Hepatocyte (in vitro differentiated cells): ENCODE measurements at regions not wholly inside any gene's neighbourhood (a gene's known extent, or its start where the extent isn't known, plus 50 kb on each side); places are given as distances from the start of the nearest gene placed in this dataset.

ENCODE experiments used
- DNase-seq: peaks from one replicate; pipeline ENCODE4 v3.0.0-alpha.2; 2016; ENCODE audit warnings: low spot score
- H2AFZ ChIP-seq: fragments of 200-600 bp; sonication (generic); 2 replicates; pipeline ENCODE4 v1.6.0; 2016; ENCODE audit warnings: antibody characterized with exemption, mild to moderate bottlenecking
- H3K27ac ChIP-seq: fragments of 200-600 bp; sonication (generic); 2 replicates; pipeline ENCODE4 v1.5.1; 2016; ENCODE audit warnings: mild to moderate bottlenecking
- H3K27me3 ChIP-seq: fragments of 200-600 bp; sonication (generic); 2 replicates; pipeline ENCODE4 v1.6.1; 2016
- H3K36me3 ChIP-seq: fragments of 200-600 bp; sonication (generic); replicated peaks from 2 replicates; pipeline ENCODE4 v1.5.1; 2016; ENCODE audit warnings: low read depth; ENCODE audit not compliant: insufficient read depth
- H3K4me1 ChIP-seq: fragments of 200-600 bp; sonication (generic); 2 replicates; pipeline ENCODE4 v1.5.1; 2016; ENCODE audit warnings: mild to moderate bottlenecking, moderate library complexity; ENCODE audit not compliant: insufficient read depth
- H3K4me2 ChIP-seq: fragments of 200-600 bp; sonication (generic); 2 replicates; pipeline ENCODE4 v1.6.0; 2016
- H3K4me3 ChIP-seq: fragments of 200-600 bp; sonication (generic); 2 replicates; pipeline ENCODE4 v1.5.1; 2016; ENCODE audit warnings: mild to moderate bottlenecking
- H3K79me2 ChIP-seq: fragments of 200-600 bp; sonication (generic); 2 replicates; pipeline ENCODE4 v1.6.0; 2017; ENCODE audit warnings: mild to moderate bottlenecking
- H3K9me2 ChIP-seq: fragments of 200-600 bp; sonication (generic); replicated peaks from 2 replicates; pipeline ENCODE4 v1.6.0; 2017; ENCODE audit warnings: mild to moderate bottlenecking; ENCODE audit not compliant: insufficient read depth
- H3K9me3 ChIP-seq: fragments of 200-600 bp; sonication (generic); 2 replicates; pipeline ENCODE4 v1.5.1; 2016; ENCODE audit warnings: low read depth, mild to moderate bottlenecking
- H4K20me1 ChIP-seq: fragments of 200-600 bp; sonication (generic); 2 replicates; pipeline ENCODE4 v1.6.0; 2016; ENCODE audit warnings: mild to moderate bottlenecking; ENCODE audit not compliant: insufficient read depth, poor library complexity, severe bottlenecking
- EZH2 ChIP-seq: fragments of 200-600 bp; sonication (generic); IDR thresholded peaks from 2 replicates; pipeline ENCODE4 v1.6.1; 2016; ENCODE audit warnings: antibody characterized with exemption, mild to moderate bottlenecking, borderline replicate concordance
- EZH2phosphoT487 ChIP-seq: fragments of 200-600 bp; sonication (generic); IDR thresholded peaks from one replicate; pipeline ENCODE4 v1.6.1; 2018; ENCODE audit warnings: antibody characterized with exemption, mild to moderate bottlenecking, low read depth, moderate library complexity; ENCODE audit not compliant: unreplicated experiment, severe bottlenecking
- WGBS: methylation state at CpG from one replicate; pipeline ENCODE4 v1.1.6; 2016; ENCODE audit warnings: low lambda C conversion rate; ENCODE audit errors: missing lambda C conversion rate; 5-methylcytosine and 5-hydroxymethylcytosine counted together
- TF ChIP-seq, protein P1 (sequence below): fragments of 200-600 bp; sonication (generic); IDR thresholded peaks from 2 replicates; pipeline ENCODE4 v1.5.1; 2016; ENCODE audit warnings: antibody characterized with exemption, mild to moderate bottlenecking; ENCODE audit not compliant: poor library complexity

DNA sequence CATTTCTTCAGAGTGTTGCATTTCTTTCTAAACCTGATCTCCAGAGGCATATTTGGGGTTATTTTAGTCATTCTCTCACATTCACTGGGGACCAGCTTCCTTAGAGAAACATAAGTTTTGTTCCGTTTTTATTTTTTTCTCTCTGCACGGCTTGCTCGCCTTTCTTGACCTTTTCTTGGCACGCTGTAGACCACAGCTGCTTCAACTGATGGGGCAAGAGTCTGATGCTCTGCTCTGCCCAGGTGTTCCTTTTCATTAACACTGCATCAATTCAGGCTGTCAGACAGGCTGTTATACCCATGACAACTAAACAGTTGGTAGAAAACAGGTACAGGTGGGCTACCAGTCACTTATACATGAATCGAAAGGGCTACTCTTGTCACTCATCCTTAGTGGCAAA is 682.2 kb upstream of the DIAPH2 start:
- TF ChIP-seq EZH2phosphoT487, result no peak
- TF ChIP-seq, protein P1, sequence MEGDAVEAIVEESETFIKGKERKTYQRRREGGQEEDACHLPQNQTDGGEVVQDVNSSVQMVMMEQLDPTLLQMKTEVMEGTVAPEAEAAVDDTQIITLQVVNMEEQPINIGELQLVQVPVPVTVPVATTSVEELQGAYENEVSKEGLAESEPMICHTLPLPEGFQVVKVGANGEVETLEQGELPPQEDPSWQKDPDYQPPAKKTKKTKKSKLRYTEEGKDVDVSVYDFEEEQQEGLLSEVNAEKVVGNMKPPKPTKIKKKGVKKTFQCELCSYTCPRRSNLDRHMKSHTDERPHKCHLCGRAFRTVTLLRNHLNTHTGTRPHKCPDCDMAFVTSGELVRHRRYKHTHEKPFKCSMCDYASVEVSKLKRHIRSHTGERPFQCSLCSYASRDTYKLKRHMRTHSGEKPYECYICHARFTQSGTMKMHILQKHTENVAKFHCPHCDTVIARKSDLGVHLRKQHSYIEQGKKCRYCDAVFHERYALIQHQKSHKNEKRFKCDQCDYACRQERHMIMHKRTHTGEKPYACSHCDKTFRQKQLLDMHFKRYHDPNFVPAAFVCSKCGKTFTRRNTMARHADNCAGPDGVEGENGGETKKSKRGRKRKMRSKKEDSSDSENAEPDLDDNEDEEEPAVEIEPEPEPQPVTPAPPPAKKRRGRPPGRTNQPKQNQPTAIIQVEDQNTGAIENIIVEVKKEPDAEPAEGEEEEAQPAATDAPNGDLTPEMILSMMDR, result no peak
- no peak for TF ChIP-seq EZH2
- Histone ChIP-seq H3K9me2 (no peaks in the 10 kb centered on the region), H3K27me3 (no peaks in the 10 kb centered on the region), H4K20me1 (no peaks in the 10 kb centered on the region), H3K36me3 (no peaks in the 10 kb centered on the region), H3K4me1 (no peaks in the 10 kb centered on the region), H3K27ac (no peak overlapping the region), H3K4me3 (no peak overlapping the region), H3K4me2 (no peak overlapping the region), H3K9me3 (no peaks in the 10 kb centered on the region), H2AFZ (no peak overlapping the region), H3K79me2 (no peaks in the 10 kb centered on the region)
- no peak for DNase-seq
- WGBS, result 79% methylated on average over 5 of the region's 5 CpGs

DNA sequence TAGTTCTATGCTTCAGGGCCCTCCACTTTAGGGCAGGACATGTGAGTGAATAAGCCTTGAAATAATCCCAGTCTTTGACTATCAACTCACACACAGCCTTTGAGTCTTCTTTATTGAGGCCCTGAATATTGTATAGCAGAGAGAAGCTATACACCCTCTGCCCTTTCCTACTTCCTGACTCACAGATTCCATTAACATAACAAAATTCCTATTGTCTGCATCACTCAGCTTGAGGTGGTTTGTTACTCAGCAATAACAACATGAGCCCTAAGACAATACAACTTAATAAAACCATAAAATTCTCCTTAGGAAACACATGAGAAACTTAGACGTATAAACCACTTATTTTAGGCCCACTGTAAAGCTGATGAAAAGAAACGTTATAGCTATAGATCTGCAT is 680.3 kb upstream of the DIAPH2 start:
- H3K4me2 ChIP-seq, result no peak overlapping the region
- H3K4me3 ChIP-seq, result no peak overlapping the region
- 76% methylated on average over 2 of the region's 2 CpGs for WGBS

DNA sequence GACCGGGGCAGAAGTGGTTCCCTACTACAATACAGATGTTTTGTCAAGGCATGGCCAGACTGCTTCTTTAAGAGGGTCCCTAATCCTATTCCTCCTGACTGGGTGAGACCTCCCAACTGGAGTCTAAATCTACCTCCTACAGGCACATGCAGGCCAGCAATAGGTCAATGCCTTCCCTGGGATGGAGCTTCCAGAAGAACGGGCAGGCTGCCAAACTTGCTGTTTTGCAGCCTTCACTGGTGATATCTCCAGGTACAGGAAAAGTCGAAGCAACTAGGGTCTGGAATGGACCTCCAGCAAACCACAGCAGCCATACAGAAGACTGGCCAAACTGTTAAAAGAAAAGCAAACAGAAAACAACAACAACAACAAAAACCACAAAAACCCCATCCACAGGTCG is 678.4 kb upstream of the DIAPH2 start:
- Histone ChIP-seq H3K79me2 (no peaks in the 10 kb centered on the region), H4K20me1 (no peaks in the 10 kb centered on the region), H3K4me1 (no peaks in the 10 kb centered on the region), H3K27me3 (no peaks in the 10 kb centered on the region), H3K4me3 (no peak overlapping the region), H3K27ac (no peak overlapping the region), H2AFZ (no peak overlapping the region), H3K9me2 (no peaks in the 10 kb centered on the region), H3K36me3 (no peaks in the 10 kb centered on the region), H3K9me3 (no peaks in the 10 kb centered on the region), H3K4me2 (no peak overlapping the region)
- peak; percentile 7 for DNase-seq
- TF ChIP-seq EZH2 (no peak), EZH2phosphoT487 (no peak)
- TF ChIP-seq, protein P1, result no peak
- 82% methylated on average over 4 of the region's 4 CpGs for WGBS

More for the DNA sequence above, 680.3 kb upstream of the DIAPH2 start:
- Histone ChIP-seq H3K9me3 (no peaks in the 10 kb centered on the region), H3K9me2 (no peaks in the 10 kb centered on the region), H2AFZ (no peak overlapping the region), H3K27ac (no peak overlapping the region), H4K20me1 (no peaks in the 10 kb centered on the region), H3K36me3 (no peaks in the 10 kb centered on the region), H3K4me1 (no peaks in the 10 kb centered on the region), H3K27me3 (no peaks in the 10 kb centered on the region), H3K79me2 (no peaks in the 10 kb centered on the region)
- TF ChIP-seq EZH2phosphoT487 (no peak), EZH2 (no peak)
- TF ChIP-seq, protein P1, result no peak
- DNase-seq, result no peak

DNA sequence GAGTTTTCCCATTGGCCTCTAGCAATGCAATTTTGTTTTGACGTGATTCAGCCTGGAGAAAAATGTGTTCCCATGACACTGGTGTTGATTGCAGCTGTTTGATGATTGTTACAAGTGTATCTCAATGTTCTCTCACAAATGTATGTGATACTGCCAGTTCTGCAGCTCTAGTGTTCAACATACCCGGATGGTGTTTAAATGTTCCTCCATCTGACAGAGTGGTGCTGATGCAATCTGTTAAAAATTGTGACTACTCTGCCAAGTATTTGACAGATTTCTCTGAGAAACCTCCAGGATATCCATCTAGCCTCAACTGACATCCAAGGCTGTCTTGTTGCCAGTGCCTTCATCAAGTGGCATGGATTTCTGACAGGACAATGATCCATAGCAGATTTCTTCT is 657.2 kb upstream of the DIAPH2 start:
- DNase-seq, result no peak
- no peak overlapping the region for H2AFZ ChIP-seq
- H3K9me2 ChIP-seq, result no peaks in the 10 kb centered on the region
- H3K27ac ChIP-seq, result no peak overlapping the region
- no peaks in the 10 kb centered on the region for H4K20me1 ChIP-seq
- no peaks in the 10 kb centered on the region for H3K9me3 ChIP-seq
- H3K36me3 ChIP-seq, result no peaks in the 10 kb centered on the region
- H3K4me3 ChIP-seq, result no peak overlapping the region
- H3K27me3 ChIP-seq, result no peaks in the 10 kb centered on the region
- H3K4me2 ChIP-seq, result no peak overlapping the region
- H3K79me2 ChIP-seq, result no peaks in the 10 kb centered on the region
- TF ChIP-seq, protein P1, result no peak
- TF ChIP-seq EZH2phosphoT487 (no peak), EZH2 (no peak)
- H3K4me1 ChIP-seq, result no peaks in the 10 kb centered on the region
- 64% methylated on average over 2 of the region's 2 CpGs for WGBS
